K562 (cell line): ENCODE measurements at regions not wholly inside any gene's neighbourhood (a gene's known extent, or its start where the extent isn't known, plus 50 kb on each side); places are given as distances from the start of the nearest gene placed in this dataset.

ENCODE experiments used
- CHD2 ChIP-seq: IDR thresholded peaks from 2 replicates; pipeline ENCODE4 v1.6.1; 2011; ENCODE audit warnings: low read depth, low read length
- CTCF ChIP-seq, 3 experiments: IDR thresholded peaks in 2 of 3; conservative IDR thresholded peaks in 1 of 3; 2 replicates each; pipeline ENCODE4 v1.5.1; 2011 to 2012; ENCODE audit warnings: low read length in 3 of 3, mild to moderate bottlenecking in 3 of 3, control low read depth in 2 of 3, improper control_type of control experiment in 1 of 3, inconsistent platforms in 1 of 3, low read depth in 1 of 3, mixed read lengths in 1 of 3, moderate library complexity in 1 of 3; ENCODE audit not compliant: insufficient read depth in 2 of 3
- FOXA3 ChIP-seq, 2 experiments: fragments of 450-650 bp in 1 of 2; sonication (generic) in 1 of 2; formaldehyde crosslinking; IDR thresholded peaks in 1 of 2; conservative IDR thresholded peaks in 1 of 2; 2 replicates each; pipeline versions ENCODE4 v1.4.0 to v1.8.0; 2020 to 2022; ENCODE audit warnings: mild to moderate bottlenecking in 2 of 2, missing genetic modification reagents in 1 of 2
- FOXP1 ChIP-seq: sonication (generic); formaldehyde crosslinking; IDR thresholded peaks from 2 replicates; pipeline ENCODE4 v1.8.0; 2022; ENCODE audit warnings: mild to moderate bottlenecking, missing genetic modification reagents
- MAX ChIP-seq: sonication (generic); formaldehyde crosslinking; IDR thresholded peaks from 2 replicates; pipeline ENCODE4 v1.9.0; 2022; ENCODE audit warnings: mild to moderate bottlenecking, missing genetic modification reagents
- MITF ChIP-seq: IDR thresholded peaks from 2 replicates; pipeline ENCODE4 v1.6.1; 2014; ENCODE audit warnings: antibody characterized with exemption
- RBM25 ChIP-seq: fragments of 200-400 bp; formaldehyde crosslinking; IDR thresholded peaks from 2 replicates; pipeline ENCODE4 v1.6.1; 2018; ENCODE audit warnings: low read length, low read depth, moderate library complexity; ENCODE audit not compliant: severe bottlenecking
- SP1 ChIP-seq: sonication (generic); formaldehyde crosslinking; IDR thresholded peaks from 2 replicates; pipeline ENCODE4 v1.8.1; 2022; ENCODE audit warnings: mild to moderate bottlenecking, missing genetic modification reagents
- ZBTB33 ChIP-seq: sonication (generic); formaldehyde crosslinking; IDR thresholded peaks from 2 replicates; pipeline ENCODE4 v1.8.1; 2023; ENCODE audit warnings: mild to moderate bottlenecking, missing genetic modification reagents
- ZNF140 ChIP-seq: fragments of 250-450 bp; sonication (Bioruptor Pico); IDR thresholded peaks from 2 replicates; pipeline ENCODE4 v1.8.0; 2021; ENCODE audit warnings: moderate library complexity, mild to moderate bottlenecking, inconsistent platforms
- ZNF282 ChIP-seq: sonication (generic); formaldehyde crosslinking; IDR thresholded peaks from 2 replicates; pipeline ENCODE4 v1.8.1; 2023; ENCODE audit warnings: missing genetic modification reagents
- ZNF766 ChIP-seq: fragments of 200-800 bp; sonication (Bioruptor generic); conservative IDR thresholded peaks from 2 replicates; pipeline ENCODE4 v1.6.1; 2016; ENCODE audit warnings: missing genetic modification characterization, missing compliant biosample characterization

GRCh38 chr12:23002381-23002780 lies 377.4 kb downstream of the ETNK1 start:
- TF ChIP-seq SP1 (no peak), ZBTB33 (no peak), FOXP1 (no peak), ZNF140 (CRISPR knock-in tag) (no peak), MITF (no peak), ZNF282 (CRISPR knock-in tag) (no peak), CTCF (IDR thresholded peaks at IDR 0.05 in 2 of 3, conservative IDR thresholded peaks at IDR 0.05 in 1 of 3; ENCODE audit: insufficient read depth in 2 of 3, low read depth in 1 of 3, low read length in 3 of 3) (no peak), MAX (no peak), CHD2 (no peak), FOXA3 (CRISPR knock-in tag; conservative IDR thresholded peaks at IDR 0.05 in 1 of 2, IDR thresholded peaks at IDR 0.05 in 1 of 2) (no peak), ZNF766 (CRISPR knock-in tag) (no peak), RBM25 (no peak)
